ENCODE measurements at regions not wholly inside any gene's neighbourhood (a gene's known extent, or its start where the extent isn't known, plus 50 kb on each side); places are given as distances from the start of the nearest gene placed in this dataset.

DNA sequence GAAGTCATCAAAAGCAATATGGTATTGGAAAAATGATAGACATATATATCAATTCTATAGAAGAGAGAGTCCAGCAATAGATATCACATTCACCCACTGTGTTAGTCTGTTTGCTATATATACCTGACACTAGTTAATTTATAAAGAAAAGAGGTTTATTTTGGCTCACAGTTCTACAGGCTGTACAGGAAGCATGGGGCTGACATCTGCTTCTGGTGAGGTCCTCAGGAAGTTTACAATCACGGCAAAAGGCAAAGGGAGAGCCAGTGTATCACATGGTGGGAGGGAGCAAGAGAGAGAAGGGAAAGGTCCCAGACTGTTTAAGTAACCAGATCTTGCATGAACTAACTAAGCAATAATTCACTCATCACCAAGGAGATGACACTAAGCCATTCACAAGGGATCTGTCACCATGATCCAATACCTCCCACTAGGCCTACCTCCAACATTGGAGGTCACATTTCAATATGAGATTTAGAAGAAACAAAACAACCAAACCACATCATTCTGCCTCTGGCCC is 470.6 kb downstream of the METTL4 start:
- Histone ChIP-seq H3K27ac (ENCODE audit: low read depth, low read length) (no peak overlapping the region), H3K18ac (ENCODE audit: low read length) (no peak overlapping the region), H3K4me2 (ENCODE audit: low read length) (no peak overlapping the region), H3K36me3 (ENCODE audit: control insufficient read depth in 1 of 2, insufficient read depth in 2 of 2, low read length in 2 of 2) (no peaks in the 10 kb centered on the region), H3K9me3 (ENCODE audit: insufficient read depth, low read depth, low read length) (no peaks in the 10 kb centered on the region), H2BK5ac (ENCODE audit: low read depth, low read length, poor library complexity) (no peak overlapping the region), H2BK120ac (ENCODE audit: insufficient read depth, low read length, poor library complexity) (no peak overlapping the region), H3K23ac (ENCODE audit: low read length) (no peak overlapping the region), H3K27me3 (ENCODE audit: insufficient read depth, low read length) (no peaks in the 10 kb centered on the region), H3K14ac (ENCODE audit: low read length) (no peak overlapping the region), H3K79me2 (ENCODE audit: control insufficient read depth, insufficient read depth, low read length, poor library complexity) (no peaks in the 10 kb centered on the region), H3K4me3 (ENCODE audit: low read depth, low read length) (no peak overlapping the region), H4K12ac (ENCODE audit: low read depth, low read length) (no peak overlapping the region), H4K8ac (ENCODE audit: low read depth, low read length) (no peak overlapping the region), H4K91ac (ENCODE audit: low read depth, low read length) (no peak overlapping the region), H2BK12ac (ENCODE audit: low read length) (no peak overlapping the region), H3K79me1 (ENCODE audit: low read length) (no peaks in the 10 kb centered on the region), H2AK5ac (ENCODE audit: low read length) (no peak overlapping the region), H3K9ac (ENCODE audit: low read length) (no peak overlapping the region), H3K4ac (ENCODE audit: low read depth, low read length) (no peak overlapping the region), H3K4me1 (ENCODE audit: control insufficient read depth in 1 of 2, insufficient read depth in 2 of 2, low read length in 2 of 2) (no peaks in the 10 kb centered on the region), H2AFZ (ENCODE audit: insufficient read depth, low read length, poor library complexity) (no peak overlapping the region)
- no CpG with 5 or more reads among the region's 1 CpG for WGBS (ENCODE audit: extremely low coverage, insufficient coverage, insufficient read length)
- DNase-seq, result no peak

DNA sequence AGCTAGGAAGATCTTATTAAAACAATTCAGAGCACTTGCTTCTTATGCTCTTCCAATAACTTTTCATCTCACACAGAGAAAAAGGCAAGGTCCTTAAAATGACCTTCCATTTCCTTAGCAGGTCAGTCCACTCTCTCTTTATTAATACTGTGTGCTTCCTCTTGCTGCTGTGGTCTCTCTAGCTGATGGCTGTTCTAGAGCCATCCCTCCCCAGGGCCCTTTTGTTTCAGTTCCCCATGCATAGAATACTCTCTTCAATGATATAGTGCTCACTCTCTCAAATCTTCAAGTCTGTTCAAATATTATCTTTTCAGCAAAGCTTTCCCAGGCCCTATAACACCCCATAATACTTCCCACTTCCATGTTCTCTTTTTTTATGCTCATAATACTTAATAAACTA is 469.3 kb downstream of the METTL4 start:
- Histone ChIP-seq H3K27ac (ENCODE audit: low read depth, low read length) (no peak overlapping the region), H3K9ac (ENCODE audit: low read length) (no peak overlapping the region), H2AFZ (ENCODE audit: insufficient read depth, low read length, poor library complexity) (no peak overlapping the region), H3K9me3 (ENCODE audit: insufficient read depth, low read depth, low read length) (no peaks in the 10 kb centered on the region), H3K14ac (ENCODE audit: low read length) (no peak overlapping the region), H4K8ac (ENCODE audit: low read depth, low read length) (no peak overlapping the region), H3K4me3 (ENCODE audit: low read depth, low read length) (no peak overlapping the region), H2AK5ac (ENCODE audit: low read length) (no peak overlapping the region), H3K79me2 (ENCODE audit: control insufficient read depth, insufficient read depth, low read length, poor library complexity) (no peaks in the 10 kb centered on the region), H3K23ac (ENCODE audit: low read length) (no peak overlapping the region), H3K4me2 (ENCODE audit: low read length) (no peak overlapping the region), H3K79me1 (ENCODE audit: low read length) (no peaks in the 10 kb centered on the region), H4K12ac (ENCODE audit: low read depth, low read length) (no peak overlapping the region), H3K4me1 (ENCODE audit: control insufficient read depth in 1 of 2, insufficient read depth in 2 of 2, low read length in 2 of 2) (no peaks in the 10 kb centered on the region), H4K91ac (ENCODE audit: low read depth, low read length) (no peak overlapping the region), H2BK12ac (ENCODE audit: low read length) (no peak overlapping the region), H2BK120ac (ENCODE audit: insufficient read depth, low read length, poor library complexity) (no peak overlapping the region), H3K36me3 (ENCODE audit: control insufficient read depth in 1 of 2, insufficient read depth in 2 of 2, low read length in 2 of 2) (no peaks in the 10 kb centered on the region), H3K27me3 (ENCODE audit: insufficient read depth, low read length) (no peaks in the 10 kb centered on the region), H3K18ac (ENCODE audit: low read length) (no peak overlapping the region), H3K4ac (ENCODE audit: low read depth, low read length) (no peak overlapping the region), H2BK5ac (ENCODE audit: low read depth, low read length, poor library complexity) (no peak overlapping the region)
- no peak for DNase-seq

DNA sequence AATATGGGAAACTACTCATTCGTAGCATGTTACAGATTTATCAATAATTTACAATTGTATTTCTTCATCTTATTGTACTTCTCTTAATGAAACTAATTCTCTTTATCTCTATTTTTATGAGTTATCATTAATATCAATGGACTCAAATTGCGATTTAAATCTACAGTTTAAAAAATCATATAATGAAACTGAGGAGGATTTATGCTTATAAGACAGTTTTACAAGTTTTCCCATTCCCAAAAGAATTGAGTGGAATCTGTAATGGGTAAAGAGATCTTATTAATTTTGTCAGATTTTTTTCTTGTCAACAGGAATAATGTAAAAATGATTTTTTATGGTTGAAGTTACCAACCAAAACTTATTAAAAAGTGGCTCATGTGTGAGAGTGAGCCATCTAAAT is 468.0 kb downstream of the METTL4 start:
- H2AK5ac ChIP-seq (ENCODE audit: low read length), result no peak overlapping the region
- no peaks in the 10 kb centered on the region for H3K9me3 ChIP-seq (ENCODE audit: insufficient read depth, low read depth, low read length)
- no peak overlapping the region for H3K18ac ChIP-seq (ENCODE audit: low read length)
- H4K91ac ChIP-seq (ENCODE audit: low read depth, low read length), result no peak overlapping the region
- no peaks in the 10 kb centered on the region for H3K36me3 ChIP-seq (ENCODE audit: control insufficient read depth in 1 of 2, insufficient read depth in 2 of 2, low read length in 2 of 2)
- H2BK12ac ChIP-seq (ENCODE audit: low read length), result no peak overlapping the region
- H3K27ac ChIP-seq (ENCODE audit: low read depth, low read length), result no peak overlapping the region
- H3K4ac ChIP-seq (ENCODE audit: low read depth, low read length), result no peak overlapping the region
- H3K79me1 ChIP-seq (ENCODE audit: low read length), result no peaks in the 10 kb centered on the region
- H3K4me2 ChIP-seq (ENCODE audit: low read length), result no peak overlapping the region
- no peaks in the 10 kb centered on the region for H3K79me2 ChIP-seq (ENCODE audit: control insufficient read depth, insufficient read depth, low read length, poor library complexity)
- H2BK5ac ChIP-seq (ENCODE audit: low read depth, low read length, poor library complexity), result no peak overlapping the region
- H2BK120ac ChIP-seq (ENCODE audit: insufficient read depth, low read length, poor library complexity), result no peak overlapping the region
- no peaks in the 10 kb centered on the region for H3K4me1 ChIP-seq (ENCODE audit: control insufficient read depth in 1 of 2, insufficient read depth in 2 of 2, low read length in 2 of 2)
- no CpG with 5 or more reads among the region's 2 CpGs for WGBS (ENCODE audit: extremely low coverage, insufficient coverage, insufficient read length)
- H3K9ac ChIP-seq (ENCODE audit: low read length), result no peak overlapping the region
- no peak for DNase-seq
- no peak overlapping the region for H4K8ac ChIP-seq (ENCODE audit: low read depth, low read length)
- no peak overlapping the region for H3K4me3 ChIP-seq (ENCODE audit: low read depth, low read length)
- no peak overlapping the region for H4K12ac ChIP-seq (ENCODE audit: low read depth, low read length)
- H2AFZ ChIP-seq (ENCODE audit: insufficient read depth, low read length, poor library complexity), result no peak overlapping the region
- H3K23ac ChIP-seq (ENCODE audit: low read length), result no peak overlapping the region
- H3K14ac ChIP-seq (ENCODE audit: low read length), result no peak overlapping the region
- H3K27me3 ChIP-seq (ENCODE audit: insufficient read depth, low read length), result no peaks in the 10 kb centered on the region

DNA sequence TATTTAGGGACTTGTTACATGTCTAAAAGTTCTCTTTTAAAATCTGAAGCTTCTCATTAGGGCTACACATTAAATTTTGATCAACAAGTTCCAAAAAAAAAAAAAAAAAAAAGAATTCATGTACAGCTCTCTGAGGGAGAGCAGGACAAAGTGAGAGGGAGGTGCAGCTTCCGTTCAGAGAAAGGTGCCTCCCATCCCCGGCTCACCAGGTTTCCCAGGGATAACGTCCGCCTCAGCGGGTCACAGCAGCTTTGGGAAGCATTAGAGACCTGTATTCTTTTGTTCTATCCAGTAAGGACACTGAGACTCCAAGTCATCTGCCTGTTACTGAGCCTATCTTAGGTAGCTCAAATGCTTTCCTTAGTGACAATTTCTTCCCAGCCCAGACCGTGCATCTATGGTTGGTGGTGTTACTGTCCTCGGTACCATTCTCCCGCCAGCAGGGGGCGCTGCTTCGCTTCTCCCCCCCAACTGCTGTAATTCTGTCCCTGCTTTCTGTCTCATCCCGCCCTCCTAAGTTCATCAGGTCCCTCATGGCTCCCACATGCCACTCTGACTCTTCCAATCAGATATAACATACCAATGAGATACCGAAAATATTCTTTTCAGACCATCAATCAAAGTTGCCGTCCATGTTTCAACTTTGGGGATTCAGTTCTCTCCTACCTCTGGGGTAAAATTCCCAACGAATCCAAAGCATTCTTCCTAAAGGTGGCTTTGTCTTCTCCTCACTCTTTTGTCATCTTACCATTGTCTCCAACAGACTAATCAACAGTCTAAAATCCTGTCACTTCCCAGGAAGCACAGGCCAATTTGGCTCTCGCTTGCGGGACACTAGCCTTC is 466.5 kb downstream of the METTL4 start:
- H2AFZ ChIP-seq (ENCODE audit: insufficient read depth, low read length, poor library complexity), result no peak overlapping the region
- no peak overlapping the region for H3K23ac ChIP-seq (ENCODE audit: low read length)
- no peak overlapping the region for H3K4ac ChIP-seq (ENCODE audit: low read depth, low read length)
- H3K4me1 ChIP-seq (ENCODE audit: control insufficient read depth in 1 of 2, insufficient read depth in 2 of 2, low read length in 2 of 2), result no peaks in the 10 kb centered on the region
- H2BK5ac ChIP-seq (ENCODE audit: low read depth, low read length, poor library complexity), result no peak overlapping the region
- no peak overlapping the region for H4K8ac ChIP-seq (ENCODE audit: low read depth, low read length)
- no peak overlapping the region for H3K9ac ChIP-seq (ENCODE audit: low read length)
- no peak overlapping the region for H2BK120ac ChIP-seq (ENCODE audit: insufficient read depth, low read length, poor library complexity)
- H3K79me1 ChIP-seq (ENCODE audit: low read length), result no peaks in the 10 kb centered on the region
- DNase-seq, result peak; percentile 17 to 77
- H4K91ac ChIP-seq (ENCODE audit: low read depth, low read length), result no peak overlapping the region
- no peak overlapping the region for H3K4me3 ChIP-seq (ENCODE audit: low read depth, low read length)
- H3K36me3 ChIP-seq (ENCODE audit: control insufficient read depth in 1 of 2, insufficient read depth in 2 of 2, low read length in 2 of 2), result no peaks in the 10 kb centered on the region
- no peak overlapping the region for H3K27ac ChIP-seq (ENCODE audit: low read depth, low read length)
- H3K14ac ChIP-seq (ENCODE audit: low read length), result no peak overlapping the region
- H2AK5ac ChIP-seq (ENCODE audit: low read length), result no peak overlapping the region
- H3K9me3 ChIP-seq (ENCODE audit: insufficient read depth, low read depth, low read length), result no peaks in the 10 kb centered on the region
- H3K4me2 ChIP-seq (ENCODE audit: low read length), result no peak overlapping the region
- H3K18ac ChIP-seq (ENCODE audit: low read length), result no peak overlapping the region
- no peak overlapping the region for H2BK12ac ChIP-seq (ENCODE audit: low read length)
- no peaks in the 10 kb centered on the region for H3K27me3 ChIP-seq (ENCODE audit: insufficient read depth, low read length)
- no CpG with 5 or more reads among the region's 16 CpGs for WGBS (ENCODE audit: extremely low coverage, insufficient coverage, insufficient read length)
- no peak overlapping the region for H4K12ac ChIP-seq (ENCODE audit: low read depth, low read length)
- H3K79me2 ChIP-seq (ENCODE audit: control insufficient read depth, insufficient read depth, low read length, poor library complexity), result no peaks in the 10 kb centered on the region

Measured in trophoblast cell (in vitro differentiated cells and primary cell).